ENCODE measurements at regions not wholly inside any gene's neighbourhood (a gene's known extent, or its start where the extent isn't known, plus 50 kb on each side); places are given as distances from the start of the nearest gene placed in this dataset.

DNA sequence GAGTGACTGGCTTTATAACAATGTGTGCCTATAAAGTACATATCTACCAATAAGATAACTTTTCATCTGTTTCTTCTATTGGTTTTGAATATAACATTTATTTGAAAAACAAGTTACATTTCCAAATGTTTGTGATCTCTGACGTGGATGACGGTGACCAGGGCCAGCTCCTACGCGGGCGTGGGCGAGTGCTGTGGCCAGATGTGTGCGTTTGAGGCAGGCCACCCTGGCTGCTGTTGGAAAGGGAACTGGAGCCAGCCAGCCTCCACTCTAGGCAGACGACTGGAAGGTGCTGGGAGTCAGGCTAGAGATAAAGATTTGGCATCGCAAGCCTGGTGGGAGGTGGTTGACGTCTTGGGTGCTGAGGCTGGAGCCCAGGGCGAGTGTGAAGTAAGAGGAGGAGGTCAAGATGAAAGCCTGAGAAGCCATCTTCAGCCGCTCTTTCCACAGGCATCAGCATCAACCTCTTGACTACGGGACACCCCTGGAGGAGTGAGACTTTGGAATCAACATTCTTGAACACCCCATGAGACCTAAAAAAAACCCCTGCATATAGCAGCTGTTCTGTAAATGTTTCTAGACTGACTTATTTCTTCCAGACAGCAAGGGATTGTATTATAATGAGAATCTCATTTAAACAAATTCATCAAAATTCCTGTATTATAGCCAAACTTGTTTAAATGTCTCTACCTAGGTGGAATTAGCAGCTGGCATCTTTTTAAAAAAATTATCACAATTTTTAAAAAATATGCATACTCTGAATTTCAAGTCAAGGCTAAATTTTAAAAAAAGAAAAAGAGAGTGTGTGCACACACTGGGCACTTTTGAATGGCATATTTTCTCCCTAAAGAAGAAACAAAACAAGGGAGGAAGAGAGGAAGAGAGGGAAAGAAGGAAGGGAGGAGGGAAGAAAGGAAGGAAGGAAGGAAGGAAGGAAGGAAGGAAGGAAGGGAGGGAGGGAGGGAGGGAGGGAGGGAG, 112.5 kb upstream of the SLC44A3 start:
- no peak for DNase-seq

DNA sequence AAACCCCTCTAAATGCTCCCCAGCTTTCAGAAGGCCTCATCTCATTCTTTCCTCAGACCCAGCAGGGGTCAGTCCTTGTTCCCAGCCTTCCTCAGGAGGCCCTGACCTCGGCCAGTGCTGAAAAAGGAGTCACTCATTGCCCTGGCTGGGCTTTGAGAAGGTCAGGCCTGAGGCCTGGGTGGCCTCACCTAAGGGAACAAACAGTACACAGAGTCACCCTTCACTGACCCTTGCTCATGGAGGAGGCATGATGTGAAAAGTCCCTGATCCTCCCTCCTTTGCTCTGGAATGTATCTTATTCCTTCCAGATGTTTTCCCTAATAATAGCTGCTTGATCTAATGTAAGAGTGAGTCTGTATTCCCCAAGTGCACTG, 117.7 kb upstream of the SLC44A3 start:
- no peak for DNase-seq

DNA sequence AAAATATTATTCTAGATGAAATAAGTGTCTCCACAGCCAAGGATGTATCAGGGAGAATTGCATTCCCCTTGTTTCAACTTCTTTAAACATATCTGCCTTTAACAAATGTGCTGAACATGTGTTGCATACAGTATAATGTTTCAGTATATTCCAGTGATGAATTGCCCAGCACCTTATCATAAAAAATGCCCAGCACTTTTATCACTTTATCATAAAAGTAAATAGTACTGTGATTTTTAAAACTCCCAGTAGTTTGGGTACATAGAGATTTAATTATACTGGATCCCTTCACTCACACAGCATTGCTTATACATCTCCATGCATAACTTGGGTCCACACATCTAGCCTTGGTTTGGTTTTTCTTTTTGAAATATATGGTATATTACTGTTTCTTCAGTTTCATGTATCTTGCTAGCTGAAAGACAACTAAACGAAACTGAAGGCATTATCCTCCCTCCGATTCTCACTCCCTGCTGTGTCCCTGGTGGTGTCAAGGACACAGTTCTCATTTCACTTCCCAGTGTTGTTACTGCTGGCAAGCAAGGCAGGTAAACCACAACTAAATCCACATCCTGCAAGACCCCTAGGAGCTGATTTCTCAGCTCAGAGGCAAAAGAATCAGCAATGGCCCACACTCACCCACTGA, 118.2 kb upstream of the SLC44A3 start:
- no peak for DNase-seq

DNA sequence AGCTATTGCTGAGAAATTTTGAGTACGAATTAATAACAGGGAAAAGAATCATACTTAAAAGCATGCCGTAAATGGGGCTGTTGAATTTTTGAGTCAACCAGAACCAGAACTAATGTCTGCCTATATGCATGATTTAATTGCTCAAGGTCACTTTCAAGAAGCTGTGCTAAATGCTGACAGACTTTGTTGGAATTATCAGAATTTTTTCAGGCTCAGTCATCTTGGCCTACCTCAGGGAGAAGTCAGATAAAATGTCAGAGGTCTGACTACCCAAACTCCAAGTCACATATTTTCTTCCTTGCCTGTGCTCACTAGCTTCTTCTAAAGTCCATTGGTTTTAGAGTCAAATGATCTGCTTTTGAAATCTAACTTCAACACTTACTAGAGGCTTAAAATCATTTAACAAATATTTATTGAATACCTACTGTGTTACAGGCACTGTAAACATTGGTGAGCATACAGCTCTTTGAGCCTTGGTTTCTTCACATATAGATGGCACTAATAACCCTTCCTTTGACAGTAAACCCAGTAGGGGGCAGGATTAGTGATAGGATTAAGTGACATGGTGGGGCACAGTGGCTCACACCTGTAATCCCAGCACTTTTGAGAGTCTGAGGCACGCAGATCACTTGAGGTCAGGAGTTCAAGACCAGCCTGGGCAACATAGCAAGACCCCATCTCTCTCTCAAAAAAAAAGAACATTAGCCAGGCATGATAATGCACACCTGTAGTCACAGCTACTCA, 121.2 kb upstream of the SLC44A3 start:
- DNase-seq = no peak

DNA sequence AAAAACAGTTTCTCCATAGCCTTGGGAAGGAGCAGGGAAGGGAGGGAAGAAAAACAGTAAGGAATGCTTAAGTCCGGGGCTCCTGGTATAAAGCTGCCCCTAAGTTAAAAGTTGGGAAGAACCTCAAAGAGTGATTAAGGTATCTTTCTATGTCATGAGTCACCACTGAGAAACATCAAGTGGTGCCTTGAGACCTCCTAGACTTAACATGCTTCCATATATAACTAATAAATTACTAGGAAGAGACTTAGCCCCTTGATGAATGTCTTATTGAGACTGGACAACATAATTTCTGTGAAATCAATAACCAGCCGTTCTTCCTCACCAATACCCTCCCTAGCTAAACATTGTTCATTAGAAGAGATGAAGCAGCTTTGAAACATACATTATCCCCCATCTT, 121.8 kb upstream of the SLC44A3 start:
- DNase-seq = no peak

DNA sequence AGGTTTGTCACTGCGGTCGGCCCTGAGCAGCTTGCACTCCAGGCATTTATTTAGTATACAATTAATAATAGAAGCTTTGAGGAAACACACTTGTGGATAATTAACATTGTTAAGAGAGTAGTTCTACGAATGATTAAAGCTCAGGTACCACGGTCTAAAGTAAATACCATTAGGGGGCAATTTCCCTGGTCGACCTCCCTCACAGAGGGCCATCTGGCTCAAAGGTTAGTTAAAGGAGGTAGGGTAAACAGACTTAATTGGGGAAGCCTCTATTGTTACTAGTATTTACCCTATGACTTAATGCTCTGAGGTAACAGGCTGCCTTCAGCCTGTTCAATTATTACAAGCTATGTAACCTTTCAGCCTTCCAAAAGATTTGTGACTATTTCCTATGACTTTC, 122.3 kb upstream of the SLC44A3 start:
- DNase-seq = no peak

DNA sequence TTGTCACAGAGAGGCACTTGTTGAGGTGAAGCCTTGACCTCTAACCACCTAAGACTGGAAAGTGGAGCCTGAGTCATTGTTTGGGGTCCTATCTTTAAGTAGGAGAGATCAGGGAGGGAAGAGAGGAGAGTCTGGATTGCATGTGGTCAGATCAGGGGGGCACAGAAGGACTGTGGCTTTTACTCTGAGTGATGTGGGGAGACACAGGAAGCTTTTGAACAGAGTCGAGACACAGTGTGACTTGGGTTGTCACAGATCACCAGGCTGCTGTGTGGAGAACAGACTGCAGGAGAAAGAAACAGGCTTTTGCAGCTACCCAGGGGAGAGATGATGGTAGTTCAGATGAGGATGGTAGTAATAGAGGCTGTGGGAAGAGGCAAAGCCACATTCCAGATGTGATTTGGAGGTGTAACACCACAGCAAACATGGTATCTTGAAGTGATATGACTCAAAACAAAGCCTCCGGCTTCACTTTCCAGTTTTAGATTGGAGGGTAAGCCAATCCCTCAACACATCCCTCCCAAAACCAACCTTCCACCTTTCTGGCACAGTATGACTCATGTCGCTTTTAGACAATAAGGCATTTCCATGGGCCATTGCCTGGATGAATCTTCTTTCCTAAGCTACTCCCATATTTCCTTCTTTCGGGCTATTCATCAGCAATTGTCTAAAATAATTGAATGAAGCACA, 125.8 kb upstream of the SLC44A3 start:
- DNase-seq = no peak

DNA sequence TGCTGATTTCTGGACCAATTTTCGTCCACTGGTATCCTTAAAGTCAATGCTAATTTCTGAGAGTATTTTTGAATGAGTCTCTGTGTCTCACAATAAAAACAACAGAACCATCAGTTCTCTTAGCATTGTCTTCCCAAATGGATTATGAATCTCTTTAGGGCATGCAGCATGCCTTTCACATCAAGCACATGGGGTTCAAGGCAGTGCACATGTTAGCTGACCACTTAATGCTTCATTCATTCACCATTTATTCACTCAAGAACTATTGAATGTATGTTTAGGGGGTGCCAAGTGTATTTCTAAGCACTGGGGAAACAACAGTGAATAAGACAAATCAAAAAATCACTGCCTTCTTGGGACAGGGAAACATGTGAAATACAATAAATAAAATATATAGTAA, 126.7 kb upstream of the SLC44A3 start:
- DNase-seq = no peak

DNA sequence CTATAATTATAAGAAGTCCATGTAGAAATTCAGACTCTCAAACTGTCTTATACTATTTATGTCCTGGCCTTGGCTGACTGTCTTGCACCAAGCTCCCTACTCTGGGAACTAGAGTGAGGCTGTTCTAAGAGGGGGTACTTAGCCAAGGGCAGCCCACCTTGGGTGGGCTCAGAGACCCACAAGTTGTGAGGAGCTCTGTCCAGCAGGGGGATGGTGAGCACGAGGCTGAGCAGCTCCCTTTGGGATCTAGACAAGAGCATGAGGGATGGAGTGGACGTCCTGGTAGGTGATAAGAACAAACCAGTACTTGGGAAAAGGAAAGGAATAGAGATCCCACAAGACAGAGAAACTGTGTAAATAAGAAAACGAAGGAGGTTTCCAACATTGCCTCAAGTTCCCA, 127.1 kb upstream of the SLC44A3 start:
- no peak for DNase-seq

DNA sequence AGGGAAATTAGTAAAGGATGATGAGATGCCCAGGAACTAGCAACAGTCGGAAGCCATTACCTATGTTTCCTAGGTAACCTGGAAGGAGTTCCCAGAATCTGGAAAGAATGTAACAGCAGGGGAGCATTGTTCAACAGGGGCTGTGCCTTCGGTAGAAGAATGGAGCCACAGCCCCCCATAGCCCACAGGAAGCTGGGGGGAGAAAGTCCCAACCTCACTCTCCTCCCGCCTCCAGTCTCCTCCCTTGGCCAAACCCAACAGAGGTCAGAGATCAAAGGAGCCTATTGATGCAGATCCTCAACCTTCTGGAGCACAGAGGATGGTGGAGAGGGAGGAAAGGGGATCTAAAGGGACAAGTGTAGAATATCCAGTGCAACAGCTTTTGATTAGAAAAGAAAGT, 131.5 kb upstream of the SLC44A3 start:
- DNase-seq = no peak

DNA sequence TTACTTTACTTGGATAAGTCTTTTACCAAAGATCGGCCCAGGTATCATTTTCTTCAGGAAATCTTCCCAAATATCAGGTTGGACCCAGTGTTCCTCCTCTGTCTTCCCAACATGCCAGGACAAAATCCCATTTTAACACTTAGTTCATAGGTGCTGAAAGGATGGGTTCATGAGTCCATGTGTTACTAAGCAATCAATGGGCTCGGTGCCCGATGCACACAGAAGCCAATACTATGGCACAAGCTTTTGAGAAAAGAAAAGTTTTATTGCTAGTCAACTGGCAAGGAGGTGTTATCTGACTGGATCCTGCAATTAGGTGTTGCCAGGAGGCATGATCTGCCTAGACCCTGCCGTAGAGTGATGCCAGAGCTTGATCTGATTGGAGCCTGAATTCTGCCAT, 133.3 kb upstream of the SLC44A3 start:
- no peak for DNase-seq

DNA sequence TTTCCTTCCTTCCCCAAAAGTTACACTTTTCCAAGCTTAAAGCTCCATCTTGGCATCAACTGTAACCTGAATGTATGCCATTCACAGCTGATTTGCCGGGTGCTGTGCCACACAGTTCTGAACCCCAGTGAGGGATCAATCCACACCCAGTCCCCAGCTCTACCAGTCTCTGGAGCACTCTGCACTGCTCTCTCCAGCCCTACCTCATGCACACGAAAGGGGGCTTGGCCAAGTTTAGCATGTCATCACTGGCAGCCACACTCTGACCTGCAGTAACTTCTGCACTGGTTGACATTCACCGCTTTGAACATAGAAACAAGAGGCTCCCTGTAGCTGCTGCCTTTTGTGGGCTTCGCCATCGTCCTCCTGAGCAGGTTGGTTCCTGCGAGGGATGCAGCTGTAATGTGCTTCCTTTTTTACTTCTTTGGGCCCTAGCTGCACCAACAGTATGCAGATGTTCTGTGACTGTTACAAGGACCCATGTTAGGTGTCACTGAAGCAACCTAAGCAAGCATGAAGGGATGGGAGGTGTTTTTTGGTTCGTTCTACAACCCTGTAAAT, 135.4 kb upstream of the SLC44A3 start:
- no peak for DNase-seq

DNA sequence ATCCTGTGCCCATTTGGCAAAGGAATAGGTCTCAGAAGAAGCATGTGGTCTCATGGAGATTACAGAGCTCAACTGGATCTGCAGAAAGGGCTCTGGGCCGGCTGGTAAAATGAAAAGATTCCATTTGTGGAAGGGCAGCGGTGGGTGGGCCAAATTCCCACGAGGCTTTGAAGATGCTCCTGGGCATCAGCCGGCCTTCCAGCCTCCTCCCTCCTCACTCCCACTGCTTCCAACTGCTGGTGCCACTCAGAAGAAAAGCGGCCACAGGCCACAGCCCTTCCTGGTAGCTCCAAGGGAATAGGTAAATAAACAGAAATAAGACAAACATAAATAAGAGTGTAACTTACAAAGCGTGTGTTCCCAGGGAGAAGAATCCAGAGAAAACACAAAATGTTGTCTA, 136.3 kb upstream of the SLC44A3 start:
- DNase-seq = no peak

DNA sequence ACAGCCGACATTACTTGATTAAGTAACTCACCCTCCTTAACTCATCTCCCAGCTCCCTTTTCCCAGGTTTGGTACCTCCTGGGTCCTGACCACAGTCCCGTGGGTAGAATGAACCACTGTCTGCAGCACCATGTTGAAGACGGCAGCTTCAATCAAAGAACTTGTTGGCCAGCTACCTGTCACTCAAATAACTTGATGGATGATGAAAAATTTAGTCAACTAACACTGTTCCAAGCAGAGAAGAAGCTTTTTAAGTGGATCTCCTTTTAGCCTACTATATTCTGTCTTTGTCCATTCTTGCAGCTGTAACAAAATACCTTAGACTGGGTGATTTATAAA, 138.4 kb upstream of the F3 start:
- no peak for DNase-seq

DNA sequence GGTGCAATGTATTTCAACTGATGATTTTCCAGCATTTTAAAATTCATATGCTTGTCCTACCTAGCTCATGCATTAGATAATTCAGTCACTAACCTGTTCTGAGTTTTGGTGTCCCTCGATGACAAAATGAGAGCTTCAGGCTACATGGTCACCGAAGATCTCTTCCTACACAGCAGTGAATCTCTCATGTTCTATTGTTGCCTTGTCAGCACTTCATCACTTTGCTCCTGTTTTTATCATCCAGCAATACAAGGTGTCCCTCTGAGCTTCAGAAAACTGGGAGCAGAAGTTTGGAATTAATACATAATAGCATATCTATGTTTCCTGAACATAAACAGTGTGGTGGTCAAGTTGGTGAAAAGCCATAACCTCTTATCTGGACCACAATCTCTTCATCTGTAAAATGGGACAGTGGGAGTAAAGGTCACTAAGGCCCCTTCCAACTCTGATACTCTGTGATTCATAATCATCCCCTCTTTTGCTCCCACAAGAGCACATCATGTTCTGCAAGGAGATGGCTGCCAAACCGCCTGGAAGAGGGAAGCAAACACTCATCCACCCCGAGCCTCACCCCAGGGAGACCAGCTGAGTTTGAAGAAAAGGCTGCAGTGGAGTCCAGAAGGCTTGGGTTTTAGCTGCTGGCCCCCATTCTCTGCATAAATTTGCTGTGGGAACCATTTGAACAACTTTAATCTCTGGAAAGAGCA, 137.9 kb upstream of the F3 start:
- no peak for DNase-seq

DNA sequence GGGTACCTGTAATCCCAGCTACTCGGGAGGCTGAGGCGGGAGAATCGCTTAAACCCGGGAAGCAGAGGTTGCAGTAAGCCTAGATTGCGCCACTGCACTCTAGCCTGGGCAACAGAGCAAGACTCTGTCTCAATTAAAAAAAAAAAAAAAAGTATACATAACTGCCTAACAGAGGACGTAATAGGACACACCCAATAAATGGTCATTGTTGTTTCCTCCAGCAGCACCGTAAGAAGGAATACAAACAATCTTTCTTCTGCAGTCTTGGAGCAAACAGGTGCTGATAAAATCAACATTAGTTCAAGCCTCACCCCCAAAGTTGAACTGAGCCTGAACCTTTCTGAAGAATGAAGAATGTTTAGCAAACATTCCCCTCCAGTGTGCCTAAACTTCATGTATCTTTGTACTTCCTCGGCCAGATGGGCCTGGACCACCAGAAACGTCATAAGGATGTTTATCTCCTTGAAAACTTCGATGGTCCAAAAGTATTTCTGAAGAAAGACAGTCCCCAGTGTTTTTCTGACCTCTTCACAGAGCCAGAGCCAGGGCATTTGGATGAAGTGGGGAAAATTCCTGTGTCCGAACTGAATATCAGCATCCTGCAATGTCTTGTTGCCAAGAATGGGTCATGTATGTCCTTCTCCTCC, 136.8 kb upstream of the F3 start:
- DNase-seq = no peak

DNA sequence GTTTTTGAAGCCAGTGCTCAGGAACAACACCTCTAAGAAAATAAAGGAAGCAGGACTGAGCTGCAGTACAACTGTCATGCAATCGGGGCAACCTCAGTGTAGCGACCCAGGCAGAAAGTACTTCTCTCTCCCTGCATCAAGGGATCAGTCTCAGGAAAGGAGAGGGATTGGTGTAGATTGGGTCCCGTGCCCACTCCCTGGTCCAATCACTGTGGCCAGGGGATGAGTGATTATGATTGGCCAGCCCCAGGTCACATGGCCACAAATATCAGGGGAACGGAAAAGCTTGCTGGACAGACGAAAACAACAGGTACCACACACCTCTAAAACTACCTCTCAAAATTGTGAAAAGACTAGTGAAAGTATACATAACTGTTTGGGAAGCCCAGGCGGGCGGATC, 136.2 kb upstream of the F3 start:
- DNase-seq = no peak

DNA sequence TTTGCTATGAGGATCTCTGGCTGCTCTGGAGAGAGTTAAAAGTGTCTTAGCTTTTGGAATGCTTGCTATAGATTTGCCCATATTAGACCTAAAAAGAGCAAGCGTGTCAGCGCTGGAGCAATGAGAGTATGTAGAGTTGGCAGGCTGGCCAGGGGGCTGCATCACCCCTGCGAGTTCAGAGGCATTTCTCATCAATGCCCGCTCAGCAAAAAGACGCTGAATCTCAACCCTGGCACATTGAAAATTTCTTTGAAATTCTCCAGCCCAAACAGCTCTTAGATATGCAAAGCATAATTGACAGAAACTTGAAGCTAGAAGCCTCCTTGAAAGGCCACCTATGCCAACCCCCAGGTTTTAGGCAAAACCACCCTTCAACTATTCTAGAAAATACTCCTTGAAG, 135.5 kb upstream of the F3 start:
- no peak for DNase-seq

DNA sequence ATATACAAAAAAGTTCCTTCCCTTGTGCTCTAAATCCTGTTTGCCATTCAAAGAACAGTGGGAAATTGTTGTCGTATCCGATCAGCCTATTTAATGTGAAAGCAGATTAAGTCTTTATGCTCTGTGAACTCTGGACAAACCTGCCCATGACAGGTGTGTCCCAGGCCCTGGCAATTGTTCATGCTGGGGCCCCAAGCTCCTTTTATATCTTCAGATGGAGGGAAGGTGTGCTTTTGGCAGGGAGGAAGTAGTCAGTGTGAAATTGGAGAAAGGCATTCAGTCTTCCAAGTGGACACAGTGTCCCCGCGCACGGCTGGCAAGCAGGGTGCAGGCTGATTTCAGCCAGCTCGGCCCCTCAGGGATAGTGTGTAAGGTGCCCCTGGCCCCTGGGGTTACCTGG, 135.1 kb upstream of the F3 start:
- DNase-seq = no peak

DNA sequence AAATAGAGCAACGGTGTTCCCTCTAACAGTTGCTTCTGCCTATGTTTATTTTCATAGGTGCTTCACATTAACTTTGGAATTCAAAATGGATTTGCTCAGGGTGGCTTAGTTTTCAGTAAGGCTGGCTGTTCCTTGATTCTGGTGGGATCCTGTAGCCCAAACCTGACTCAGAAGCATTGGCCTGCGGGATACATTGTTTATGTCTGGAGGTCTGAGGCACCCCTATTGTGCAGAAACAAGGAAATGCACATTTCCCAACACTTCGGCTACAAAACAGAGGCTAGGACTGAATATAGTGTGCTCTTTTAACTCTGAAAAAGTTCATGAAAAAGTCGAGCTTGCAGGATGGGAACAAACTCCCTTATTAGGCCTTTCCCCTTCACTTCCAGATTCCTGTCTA, 133.8 kb upstream of the F3 start:
- no peak for DNase-seq

DNA sequence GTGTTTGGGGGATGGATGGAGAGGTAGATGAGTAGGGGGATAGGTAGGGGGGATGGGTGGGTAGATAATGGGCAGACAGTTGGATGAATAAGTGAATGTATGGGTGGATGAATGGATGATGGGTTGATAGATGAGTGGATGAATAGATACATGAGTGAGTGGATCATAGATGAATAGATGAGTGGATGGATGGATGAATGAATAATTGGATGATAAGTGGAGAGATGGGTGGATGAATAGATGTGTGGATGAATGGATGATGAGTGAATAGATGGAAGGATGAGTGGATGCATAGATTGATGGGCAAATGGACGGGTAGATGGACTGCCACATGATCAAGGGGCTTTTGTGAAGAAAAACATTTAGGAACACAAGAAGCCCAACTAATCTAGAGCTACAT, 133.3 kb upstream of the F3 start:
- no peak for DNase-seq

DNA sequence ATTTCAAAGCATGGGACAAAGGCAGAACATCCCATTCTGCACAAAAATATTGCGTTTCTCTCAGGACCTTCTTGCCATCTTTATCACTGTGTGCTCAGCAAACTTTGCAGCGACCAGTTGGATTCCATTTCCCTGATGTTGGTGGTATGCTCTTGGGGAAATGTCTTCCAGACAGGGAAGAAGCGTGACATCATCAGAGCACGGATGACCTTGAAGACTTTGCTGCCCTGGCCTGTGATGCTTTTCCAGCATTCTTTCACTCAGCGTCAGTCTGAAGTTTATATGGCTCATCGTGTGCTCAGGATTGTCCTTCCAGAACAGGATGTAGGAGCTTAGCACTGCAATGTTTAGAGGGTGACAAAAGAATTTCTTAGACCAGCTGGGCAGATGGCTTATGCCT, 131.4 kb upstream of the F3 start:
- DNase-seq = no peak

All from CD4-positive, alpha-beta T cell treated with Interferon gamma for 1 hour (primary cell).